Aorta (tissue), 5 donors: ENCODE measurements at regions not wholly inside any gene's neighbourhood (a gene's known extent, or its start where the extent isn't known, plus 50 kb on each side); places are given as distances from the start of the nearest gene placed in this dataset.
"Not testable (repeated sequence)": the region's sequence is repeated elsewhere in the genome, so short reads cannot be mapped to it uniquely, and the experiment has no call there.

Source experiments
- ATAC-seq: fragments of 200-7000 bp; cut with Tn5 transposase; one replicate; pipeline ENCODE4 v1.9.1; 2022; ENCODE audit warnings: moderate library complexity; ENCODE audit not compliant: low FRiP score
- DNase-seq, 2 donors: peaks; one replicate each; pipeline ENCODE4 v3.0.0-alpha.2; 2020
- H3K27ac ChIP-seq, 2 donors: one replicate each; pipeline ENCODE4 v1.5.1; 2013; ENCODE audit warnings: low read length in 2 of 2, mild to moderate bottlenecking in 2 of 2, moderate library complexity in 2 of 2, control low read depth in 1 of 2, inconsistent platforms in 1 of 2, low read depth in 1 of 2
- H3K27me3 ChIP-seq, 2 donors: one replicate each; pipeline ENCODE4 v1.6.1; 2013; ENCODE audit warnings: control low read depth in 1 of 2, low read length in 1 of 2, mild to moderate bottlenecking in 1 of 2, moderate library complexity in 1 of 2; ENCODE audit not compliant: insufficient read depth in 2 of 2, control insufficient read depth in 1 of 2
- H3K36me3 ChIP-seq, 2 donors: one replicate each; pipeline ENCODE4 v1.6.1; 2013; ENCODE audit warnings: control low read depth in 1 of 2, low read length in 1 of 2, mild to moderate bottlenecking in 1 of 2; ENCODE audit not compliant: insufficient read depth in 2 of 2, control insufficient read depth in 1 of 2
- H3K4me1 ChIP-seq, 2 donors: one replicate each; pipeline ENCODE4 v1.6.1; 2013; ENCODE audit warnings: low read length in 2 of 2, control low read depth in 1 of 2, mild to moderate bottlenecking in 1 of 2, moderate library complexity in 1 of 2; ENCODE audit not compliant: insufficient read depth in 2 of 2, control insufficient read depth in 1 of 2
- H3K4me3 ChIP-seq, 2 donors: one replicate each; pipeline ENCODE4 v1.5.1; 2013; ENCODE audit warnings: low read length in 2 of 2, control low read depth in 1 of 2, mild to moderate bottlenecking in 1 of 2
- H3K9me3 ChIP-seq: one replicate; pipeline ENCODE4 v1.6.1; 2013; ENCODE audit warnings: mild to moderate bottlenecking, low read length; ENCODE audit not compliant: control insufficient read depth
- WGBS, 2 donors: extraction: QIAGEN DNeasy Blood & Tissue Kit; methylation state at CpG; one replicate each; pipeline ENCODE4 v1.1.7; 2013; 5-methylcytosine and 5-hydroxymethylcytosine counted together
- intact Hi-C, 2 donors: fragments of 100-400 bp; cut with DNase I; formaldehyde crosslinking; loops; one replicate each; pipeline versions ENCODE4 v1.14.2 to v1.15.0; 2022
- donor health status: healthy with polysubstance abuse.
- donor health status: Bipolar disorder and iron deficiency.
- donor health status: DM: no; HTN: no; CAD: no.
- donor health status: DM: no; HTN: no; CAD: no.
- donor health status: DM: yes; HTN: yes; CAD: no.

DNA sequence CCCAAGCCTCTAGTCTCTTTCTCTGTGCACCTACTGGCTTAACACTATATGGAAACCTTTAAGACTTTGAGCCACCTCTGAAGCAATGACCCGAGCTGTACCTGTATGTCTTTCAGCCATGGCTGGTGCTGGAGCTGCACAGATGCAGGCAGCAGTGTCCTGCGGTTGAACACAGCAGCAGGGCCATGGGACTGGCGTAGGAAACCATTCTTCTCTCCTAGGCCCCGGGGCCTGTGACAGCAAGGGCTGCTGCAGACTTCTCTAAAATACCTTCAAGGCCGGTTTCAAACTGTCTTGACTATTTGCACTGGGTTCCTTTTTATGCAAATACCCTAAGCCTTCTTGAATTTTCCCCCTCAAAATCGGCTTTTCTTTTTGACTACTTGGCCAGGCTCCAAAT lies 243.6 kb downstream of the CWH43 start:
- ATAC-seq, H3K27ac ChIP-seq, intact Hi-C loops, H3K4me3 ChIP-seq, H3K9me3 ChIP-seq, H3K36me3 ChIP-seq, H3K4me1 ChIP-seq, DNase-seq, H3K27me3 ChIP-seq: not testable (repeated sequence)
- 48 to 50% methylated on average over 6 of the region's 6 CpGs for WGBS, 2 donors

- H3K4me3 ChIP-seq, ATAC-seq, DNase-seq, H3K9me3 ChIP-seq, H3K4me1 ChIP-seq, H3K36me3 ChIP-seq, H3K27me3 ChIP-seq, intact Hi-C loops, H3K27ac ChIP-seq: not testable (repeated sequence)
- WGBS, 2 donors: 19 to 27% methylated on average over 2 of the region's 3 CpGs
These were observed 247.3 kb downstream of the CWH43 start for GRCh38 chr4:49233346-49233745.

- H3K9me3 ChIP-seq, intact Hi-C loops, H3K27ac ChIP-seq, H3K27me3 ChIP-seq, DNase-seq, H3K4me3 ChIP-seq, H3K4me1 ChIP-seq, ATAC-seq, H3K36me3 ChIP-seq: not testable (repeated sequence)
- 52 to 62% methylated on average over 1 of the region's 1 CpG for WGBS, 2 donors
These were observed 247.7 kb downstream of the CWH43 start for GRCh38 chr4:49233749-49234148.

- not testable (repeated sequence) for ATAC-seq
These were observed 248.3 kb downstream of the CWH43 start for GRCh38 chr4:49234382-49234781.

DNA sequence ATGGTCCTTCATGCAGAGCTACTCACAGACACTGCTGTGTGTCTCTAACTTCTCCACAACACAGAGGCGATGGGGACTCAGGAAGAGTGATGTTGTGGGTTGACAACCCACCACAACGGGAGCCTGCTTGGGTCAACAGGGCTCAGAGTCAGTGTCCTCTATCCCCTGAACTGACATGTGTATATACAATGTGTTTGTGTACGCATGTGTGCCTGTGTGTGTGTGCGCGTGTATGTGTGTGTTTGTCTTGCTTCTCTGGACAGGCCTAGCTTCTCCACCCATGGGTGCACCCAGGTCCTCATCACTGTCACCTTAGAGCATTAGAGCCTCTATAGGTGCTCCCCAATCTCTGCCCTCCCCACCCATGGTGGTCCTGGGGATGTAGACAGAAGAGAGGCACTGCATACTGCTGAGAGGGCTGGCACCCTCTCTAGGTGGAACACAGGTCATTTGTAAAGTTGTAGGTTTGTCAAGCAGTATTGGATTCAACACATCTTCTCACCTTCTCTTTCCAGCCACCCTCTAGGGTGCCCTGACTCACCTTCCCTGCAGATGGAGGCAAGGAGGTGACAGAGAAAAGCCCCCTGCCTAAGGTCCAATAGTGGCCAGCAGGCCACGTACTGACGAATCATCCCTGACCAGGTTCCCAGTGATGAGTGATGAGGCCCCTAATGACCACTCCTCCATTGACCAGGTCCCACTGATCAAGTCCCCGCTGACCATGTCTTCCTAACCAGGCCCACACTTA lies 249.5 kb downstream of the CWH43 start:
- H3K9me3 ChIP-seq, H3K4me1 ChIP-seq, H3K27ac ChIP-seq, H3K27me3 ChIP-seq, H3K36me3 ChIP-seq, intact Hi-C loops, H3K4me3 ChIP-seq, ATAC-seq: not testable (repeated sequence)
- DNase-seq: peak in 1 of 2 donors; percentile 68
- 75 to 79% methylated on average over 7 to 8 of the region's 8 CpGs for WGBS, 2 donors

More at GRCh38 chr4:49234382-49234781, 248.3 kb downstream of the CWH43 start:
- intact Hi-C loops, H3K27me3 ChIP-seq, DNase-seq, H3K36me3 ChIP-seq, H3K9me3 ChIP-seq, H3K27ac ChIP-seq, H3K4me1 ChIP-seq, H3K4me3 ChIP-seq: not testable (repeated sequence)
- 23 to 24% methylated on average over 2 of the region's 3 CpGs for WGBS, 2 donors

- intact Hi-C loops, H3K4me3 ChIP-seq, H3K27me3 ChIP-seq, H3K27ac ChIP-seq, H3K9me3 ChIP-seq, H3K36me3 ChIP-seq, H3K4me1 ChIP-seq, ATAC-seq: not testable (repeated sequence)
- peak in 1 of 2 donors; percentile 69 for DNase-seq
- WGBS, 2 donors: 27 to 34% methylated on average over 3 of the region's 3 CpGs
These were observed 250.4 kb downstream of the CWH43 start for GRCh38 chr4:49236474-49236873.

- ATAC-seq, H3K9me3 ChIP-seq, H3K27me3 ChIP-seq, H3K4me3 ChIP-seq, H3K36me3 ChIP-seq, DNase-seq, H3K27ac ChIP-seq, H3K4me1 ChIP-seq, intact Hi-C loops: not testable (repeated sequence)
- 65 to 67% methylated on average over 2 of the region's 2 CpGs for WGBS, 2 donors
These were observed 255.2 kb downstream of the CWH43 start for GRCh38 chr4:49241295-49241694.

DNA sequence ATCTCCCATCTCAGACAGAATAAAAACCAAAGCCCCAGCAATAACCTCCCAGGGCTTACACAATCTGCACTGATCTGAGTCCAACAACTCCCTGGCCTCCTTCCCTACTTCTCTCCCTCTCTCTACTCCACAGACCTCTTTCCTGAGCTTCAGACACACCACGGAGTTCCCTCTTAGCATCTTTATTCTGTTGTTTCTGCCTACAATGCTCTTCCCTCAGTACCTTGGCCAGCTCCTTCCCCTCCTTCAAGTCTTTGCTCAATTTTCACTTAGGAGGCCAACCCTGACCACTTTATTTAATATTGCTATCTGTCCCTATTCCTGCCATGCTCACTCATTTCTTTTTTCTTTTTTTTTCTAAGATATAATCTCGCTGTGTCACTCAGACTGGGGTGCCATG lies 276.7 kb downstream of the CWH43 start:
- intact Hi-C loops: not testable (repeated sequence)

GRCh38 chr4:49270435-49270834 lies 284.4 kb downstream of the CWH43 start:
- H3K4me1 ChIP-seq, H3K9me3 ChIP-seq, intact Hi-C loops, ATAC-seq, H3K4me3 ChIP-seq, H3K36me3 ChIP-seq, H3K27ac ChIP-seq, H3K27me3 ChIP-seq: not testable (repeated sequence)
- peak; percentile 34 to 72 for DNase-seq
- WGBS, 2 donors: 49 to 54% methylated on average over 20 to 24 of the region's 28 CpGs

More for the DNA sequence above, 276.7 kb downstream of the CWH43 start:
- not testable (repeated sequence) for H3K27me3 ChIP-seq, DNase-seq, H3K9me3 ChIP-seq, H3K4me1 ChIP-seq, H3K36me3 ChIP-seq, H3K4me3 ChIP-seq, ATAC-seq, H3K27ac ChIP-seq
- 28 to 38% methylated on average over 1 to 2 of the region's 2 CpGs for WGBS, 2 donors
